Stomach (tissue), 4 donors: ENCODE measurements at regions not wholly inside any gene's neighbourhood (a gene's known extent, or its start where the extent isn't known, plus 50 kb on each side); places are given as distances from the start of the nearest gene placed in this dataset.

ENCODE experiments used
- POLR2A ChIP-seq, 4 donors: fragments of 450-650 bp; IDR thresholded peaks; one replicate each; pipeline ENCODE4 v1.6.1; 2016; ENCODE audit warnings: antibody characterized with exemption in 4 of 4, control low read depth in 2 of 4, mild to moderate bottlenecking in 1 of 4, moderate library complexity in 1 of 4
- POLR2AphosphoS5 ChIP-seq, 3 donors: sonication (generic); formaldehyde crosslinking; IDR thresholded peaks; one replicate each; pipeline ENCODE4 v1.6.1; 2016; ENCODE audit warnings: antibody characterized with exemption in 3 of 3
- TF ChIP-seq, protein P1 (sequence below), 7 experiments: fragments of 450-650 bp in 4 of 7; fragments of 200-600 bp in 3 of 7; sonication (generic) in 3 of 7; IDR thresholded peaks; one replicate each; pipeline ENCODE4 v1.5.1; 2016 to 2019; ENCODE audit warnings: antibody characterized with exemption in 7 of 7, control low read depth in 2 of 7, mild to moderate bottlenecking in 1 of 7

DNA sequence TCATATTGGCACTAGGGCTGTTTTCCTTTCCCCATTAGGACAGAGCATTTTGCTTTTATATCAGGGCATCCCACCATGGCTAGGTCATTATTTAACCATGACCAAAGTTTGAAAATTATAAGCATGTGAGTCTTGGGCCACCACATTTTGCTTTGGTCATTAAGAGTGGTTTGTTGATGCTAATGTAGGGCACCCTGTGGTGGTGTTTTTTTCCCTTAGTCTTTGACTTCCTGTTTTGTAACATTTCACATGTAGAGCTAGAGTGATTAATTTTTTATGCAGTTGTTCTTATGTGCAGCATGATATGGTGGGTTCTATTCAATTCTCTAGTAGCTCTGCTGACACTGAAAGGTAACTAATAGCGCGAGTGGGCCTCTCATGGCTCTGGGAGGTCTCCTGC lies 249.6 kb upstream of the ROBO1 start:
- TF ChIP-seq, protein P1, sequence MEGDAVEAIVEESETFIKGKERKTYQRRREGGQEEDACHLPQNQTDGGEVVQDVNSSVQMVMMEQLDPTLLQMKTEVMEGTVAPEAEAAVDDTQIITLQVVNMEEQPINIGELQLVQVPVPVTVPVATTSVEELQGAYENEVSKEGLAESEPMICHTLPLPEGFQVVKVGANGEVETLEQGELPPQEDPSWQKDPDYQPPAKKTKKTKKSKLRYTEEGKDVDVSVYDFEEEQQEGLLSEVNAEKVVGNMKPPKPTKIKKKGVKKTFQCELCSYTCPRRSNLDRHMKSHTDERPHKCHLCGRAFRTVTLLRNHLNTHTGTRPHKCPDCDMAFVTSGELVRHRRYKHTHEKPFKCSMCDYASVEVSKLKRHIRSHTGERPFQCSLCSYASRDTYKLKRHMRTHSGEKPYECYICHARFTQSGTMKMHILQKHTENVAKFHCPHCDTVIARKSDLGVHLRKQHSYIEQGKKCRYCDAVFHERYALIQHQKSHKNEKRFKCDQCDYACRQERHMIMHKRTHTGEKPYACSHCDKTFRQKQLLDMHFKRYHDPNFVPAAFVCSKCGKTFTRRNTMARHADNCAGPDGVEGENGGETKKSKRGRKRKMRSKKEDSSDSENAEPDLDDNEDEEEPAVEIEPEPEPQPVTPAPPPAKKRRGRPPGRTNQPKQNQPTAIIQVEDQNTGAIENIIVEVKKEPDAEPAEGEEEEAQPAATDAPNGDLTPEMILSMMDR (IDR thresholded peaks at IDR 0.05) = no peak
- TF ChIP-seq POLR2AphosphoS5 (IDR thresholded peaks at IDR 0.05) (no peak), POLR2A (IDR thresholded peaks at IDR 0.05) (no peak)
